ENCODE measurements at regions not wholly inside any gene's neighbourhood (a gene's known extent, or its start where the extent isn't known, plus 50 kb on each side); places are given as distances from the start of the nearest gene placed in this dataset.
"Not testable (repeated sequence)": the region's sequence is repeated elsewhere in the genome, so short reads cannot be mapped to it uniquely, and the experiment has no call there.

- DNase-seq: no peak
Measured at GRCh38 chr6:145090801-145091585, 644.3 kb downstream of the EPM2A start.

GRCh38 chr6:145091586-145092142, 643.7 kb downstream of the EPM2A start:
- DNase-seq: no peak

- no peak for DNase-seq
Measured at GRCh38 chr6:145092554-145092953, 642.8 kb downstream of the EPM2A start.

- no peak for DNase-seq
Measured at GRCh38 chr6:145093226-145093625, 642.1 kb downstream of the EPM2A start.

- DNase-seq: no peak
Measured at GRCh38 chr6:145096846-145097245, 638.5 kb downstream of the EPM2A start.

- not testable (repeated sequence) for DNase-seq
Measured at GRCh38 chr6:145098127-145098526, 637.2 kb downstream of the EPM2A start.

GRCh38 chr6:145099713-145100112, 635.6 kb downstream of the EPM2A start:
- DNase-seq: no peak

GRCh38 chr6:145110109-145110508, 625.2 kb downstream of the EPM2A start:
- no peak for DNase-seq

- not testable (repeated sequence) for DNase-seq
Measured at GRCh38 chr6:145111407-145111806, 623.9 kb downstream of the EPM2A start.

- DNase-seq: no peak
Measured at GRCh38 chr6:145112711-145113148, 622.6 kb downstream of the EPM2A start.

GRCh38 chr6:145115638-145116037, 619.7 kb downstream of the EPM2A start:
- no peak for DNase-seq

GRCh38 chr6:145116591-145117178, 618.6 kb downstream of the EPM2A start:
- no peak for DNase-seq

GRCh38 chr6:145118224-145118623, 617.1 kb downstream of the EPM2A start:
- no peak for DNase-seq

GRCh38 chr6:145119081-145119480, 616.2 kb downstream of the EPM2A start:
- DNase-seq: no peak

- DNase-seq: no peak
Measured at GRCh38 chr6:145132709-145133108, 602.6 kb downstream of the EPM2A start.

- DNase-seq: no peak
Measured at GRCh38 chr6:145135702-145136101, 599.6 kb downstream of the EPM2A start.

- no peak for DNase-seq
Measured at GRCh38 chr6:145137425-145137824, 597.9 kb downstream of the EPM2A start.

- no peak for DNase-seq
Measured at GRCh38 chr6:145138469-145139139, 596.7 kb downstream of the EPM2A start.

- no peak for DNase-seq
Measured at GRCh38 chr6:145139140-145139850, 596.0 kb downstream of the EPM2A start.

- no peak for DNase-seq
Measured at GRCh38 chr6:145139895-145140294, 595.4 kb downstream of the EPM2A start.

- DNase-seq: no peak
Measured at GRCh38 chr6:145141572-145141971, 593.7 kb downstream of the EPM2A start.

GRCh38 chr6:145142958-145143357, 592.4 kb downstream of the EPM2A start:
- DNase-seq: no peak

- no peak for DNase-seq
Measured at GRCh38 chr6:145143379-145143778, 591.9 kb downstream of the EPM2A start.

Data from activated T-cell treated with anti-CD3 and anti-CD28 coated beads, Interleukin-2, amount 50 U/mL, for 1 hour (primary cell).